ENCODE measurements at regions not wholly inside any gene's neighbourhood (a gene's known extent, or its start where the extent isn't known, plus 50 kb on each side); places are given as distances from the start of the nearest gene placed in this dataset.

GRCh38 chr5:24999732-25000131, 355.0 kb upstream of the CDH10 start:
- TF ChIP-seq RNF2 (IDR thresholded peaks at IDR 0.05; ENCODE audit: borderline replicate concordance, low read depth, low read length, missing control alignments, poor library complexity, severe bottlenecking) (no peak), TEAD4 (IDR thresholded peaks at IDR 0.05; ENCODE audit: low read depth, low read length) (no peak), RAD21 (IDR thresholded peaks at IDR 0.05 in 1 of 2, conservative IDR thresholded peaks at IDR 0.05 in 1 of 2; ENCODE audit: low read depth in 2 of 2, low read length in 2 of 2) (no peak), POLR2A (IDR thresholded peaks at IDR 0.05; ENCODE audit: control extremely low read depth in 1 of 2, low read depth in 2 of 2, low read length in 2 of 2) (no peak), TAF1 (IDR thresholded peaks at IDR 0.05; ENCODE audit: low read depth, low read length) (no peak), SP1 (IDR thresholded peaks at IDR 0.05; ENCODE audit: low read depth, low read length) (no peak), CBX8 (IDR thresholded peaks at IDR 0.05; ENCODE audit: borderline replicate concordance, low read depth, low read length) (no peak), EP300 (IDR thresholded peaks at IDR 0.05; ENCODE audit: borderline replicate concordance in 1 of 2, low read depth in 2 of 2, low read length in 2 of 2) (no peak)
- TF ChIP-seq, protein P1, sequence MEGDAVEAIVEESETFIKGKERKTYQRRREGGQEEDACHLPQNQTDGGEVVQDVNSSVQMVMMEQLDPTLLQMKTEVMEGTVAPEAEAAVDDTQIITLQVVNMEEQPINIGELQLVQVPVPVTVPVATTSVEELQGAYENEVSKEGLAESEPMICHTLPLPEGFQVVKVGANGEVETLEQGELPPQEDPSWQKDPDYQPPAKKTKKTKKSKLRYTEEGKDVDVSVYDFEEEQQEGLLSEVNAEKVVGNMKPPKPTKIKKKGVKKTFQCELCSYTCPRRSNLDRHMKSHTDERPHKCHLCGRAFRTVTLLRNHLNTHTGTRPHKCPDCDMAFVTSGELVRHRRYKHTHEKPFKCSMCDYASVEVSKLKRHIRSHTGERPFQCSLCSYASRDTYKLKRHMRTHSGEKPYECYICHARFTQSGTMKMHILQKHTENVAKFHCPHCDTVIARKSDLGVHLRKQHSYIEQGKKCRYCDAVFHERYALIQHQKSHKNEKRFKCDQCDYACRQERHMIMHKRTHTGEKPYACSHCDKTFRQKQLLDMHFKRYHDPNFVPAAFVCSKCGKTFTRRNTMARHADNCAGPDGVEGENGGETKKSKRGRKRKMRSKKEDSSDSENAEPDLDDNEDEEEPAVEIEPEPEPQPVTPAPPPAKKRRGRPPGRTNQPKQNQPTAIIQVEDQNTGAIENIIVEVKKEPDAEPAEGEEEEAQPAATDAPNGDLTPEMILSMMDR (IDR thresholded peaks at IDR 0.05; ENCODE audit: control extremely low read depth in 1 of 3, insufficient read depth in 1 of 3, low read depth in 1 of 3, low read length in 3 of 3) = no peak

Measured in H1 (cell line).